ENCODE measurements at regions not wholly inside any gene's neighbourhood (a gene's known extent, or its start where the extent isn't known, plus 50 kb on each side); places are given as distances from the start of the nearest gene placed in this dataset.

DNA sequence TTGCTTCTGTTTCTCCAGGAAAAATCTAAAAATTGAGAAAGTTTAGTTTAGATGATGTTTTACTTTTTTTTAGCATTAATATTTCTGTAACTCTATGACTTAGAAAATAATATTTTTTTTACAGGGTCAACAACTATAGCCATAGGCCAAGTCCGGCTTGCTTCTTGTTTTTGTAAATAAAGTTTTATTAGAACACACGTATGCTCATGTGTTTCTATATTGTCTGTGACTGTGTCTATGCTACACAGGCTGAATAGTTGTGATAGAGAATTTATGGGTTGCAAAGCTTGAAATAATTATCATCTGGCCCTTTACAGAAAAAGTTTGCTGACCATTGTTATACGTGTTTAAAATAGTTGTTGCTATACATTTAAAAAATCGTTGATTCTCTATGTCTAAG lies 399.2 kb downstream of the EPM2A start:
- H3K27ac ChIP-seq: no peak overlapping the region
- no peak for TF ChIP-seq ZFX (IDR thresholded peaks at IDR 0.05; ENCODE audit: borderline replicate concordance)
- TF ChIP-seq, protein P1, sequence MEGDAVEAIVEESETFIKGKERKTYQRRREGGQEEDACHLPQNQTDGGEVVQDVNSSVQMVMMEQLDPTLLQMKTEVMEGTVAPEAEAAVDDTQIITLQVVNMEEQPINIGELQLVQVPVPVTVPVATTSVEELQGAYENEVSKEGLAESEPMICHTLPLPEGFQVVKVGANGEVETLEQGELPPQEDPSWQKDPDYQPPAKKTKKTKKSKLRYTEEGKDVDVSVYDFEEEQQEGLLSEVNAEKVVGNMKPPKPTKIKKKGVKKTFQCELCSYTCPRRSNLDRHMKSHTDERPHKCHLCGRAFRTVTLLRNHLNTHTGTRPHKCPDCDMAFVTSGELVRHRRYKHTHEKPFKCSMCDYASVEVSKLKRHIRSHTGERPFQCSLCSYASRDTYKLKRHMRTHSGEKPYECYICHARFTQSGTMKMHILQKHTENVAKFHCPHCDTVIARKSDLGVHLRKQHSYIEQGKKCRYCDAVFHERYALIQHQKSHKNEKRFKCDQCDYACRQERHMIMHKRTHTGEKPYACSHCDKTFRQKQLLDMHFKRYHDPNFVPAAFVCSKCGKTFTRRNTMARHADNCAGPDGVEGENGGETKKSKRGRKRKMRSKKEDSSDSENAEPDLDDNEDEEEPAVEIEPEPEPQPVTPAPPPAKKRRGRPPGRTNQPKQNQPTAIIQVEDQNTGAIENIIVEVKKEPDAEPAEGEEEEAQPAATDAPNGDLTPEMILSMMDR (IDR thresholded peaks at IDR 0.05): no peak

DNA sequence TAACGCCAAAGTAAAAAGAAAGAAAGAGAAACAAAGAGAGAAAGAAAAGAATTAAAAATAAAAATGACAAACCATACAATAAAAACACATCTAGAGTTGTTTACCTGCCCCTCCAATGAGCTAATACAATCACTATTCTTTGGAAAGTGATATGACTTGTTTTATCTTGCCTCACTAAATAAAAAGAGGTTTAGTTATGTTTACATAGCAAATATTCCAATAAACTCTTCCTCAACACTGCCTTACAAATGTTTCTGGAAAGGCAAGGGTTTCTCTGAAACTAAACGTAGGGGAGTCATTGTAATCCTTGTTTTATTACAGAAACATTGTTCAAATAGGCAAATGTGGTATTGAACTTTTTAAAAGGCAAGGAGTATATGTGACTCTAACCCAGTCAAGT lies 396.2 kb downstream of the EPM2A start:
- TF ChIP-seq, protein P1 (IDR thresholded peaks at IDR 0.05): no peak
- TF ChIP-seq ZFX (IDR thresholded peaks at IDR 0.05; ENCODE audit: borderline replicate concordance): no peak
- no peak overlapping the region for H3K27ac ChIP-seq

DNA sequence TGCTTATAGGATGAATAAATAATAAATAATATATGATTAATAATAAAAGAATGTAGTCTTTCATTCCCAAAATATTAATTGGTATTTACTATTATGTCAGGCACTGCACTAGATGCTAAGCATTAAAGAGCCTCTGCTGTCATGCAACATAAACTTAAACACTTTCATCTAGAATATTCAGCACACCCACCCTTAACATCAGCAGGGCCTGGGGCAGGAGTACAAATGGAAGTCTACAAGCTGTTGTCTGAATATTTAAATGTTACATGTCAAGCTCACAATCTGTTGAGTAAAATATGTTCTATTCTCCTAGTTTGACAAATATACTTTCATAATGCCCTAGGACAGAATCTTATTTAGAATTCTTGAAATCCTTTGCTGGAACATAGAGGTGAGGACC lies 395.1 kb downstream of the EPM2A start:
- TF ChIP-seq, protein P1 (IDR thresholded peaks at IDR 0.05): no peak
- TF ChIP-seq ZFX (IDR thresholded peaks at IDR 0.05; ENCODE audit: borderline replicate concordance): no peak
- no peak overlapping the region for H3K27ac ChIP-seq

DNA sequence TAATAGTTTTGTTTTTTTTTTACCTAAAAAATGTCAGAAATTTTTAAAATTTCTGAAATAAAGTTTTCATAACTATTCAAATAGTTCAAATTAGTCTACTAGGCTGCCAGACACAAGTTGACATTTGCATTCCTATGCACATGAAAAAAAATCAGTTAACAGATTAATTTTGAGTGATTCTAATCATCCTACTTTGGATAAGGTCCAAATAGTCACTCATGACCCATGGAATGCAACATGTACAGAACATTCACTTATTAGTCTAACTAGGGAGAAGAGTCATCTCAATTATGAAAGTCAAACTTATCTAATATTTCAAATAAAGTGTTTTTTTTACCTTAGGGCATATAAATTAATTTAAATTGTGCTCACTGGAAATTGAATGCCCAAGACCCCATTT lies 390.2 kb downstream of the EPM2A start:
- H3K27ac ChIP-seq: no peak overlapping the region
- TF ChIP-seq, protein P1 (IDR thresholded peaks at IDR 0.05): no peak
- no peak for TF ChIP-seq ZFX (IDR thresholded peaks at IDR 0.05; ENCODE audit: borderline replicate concordance)

DNA sequence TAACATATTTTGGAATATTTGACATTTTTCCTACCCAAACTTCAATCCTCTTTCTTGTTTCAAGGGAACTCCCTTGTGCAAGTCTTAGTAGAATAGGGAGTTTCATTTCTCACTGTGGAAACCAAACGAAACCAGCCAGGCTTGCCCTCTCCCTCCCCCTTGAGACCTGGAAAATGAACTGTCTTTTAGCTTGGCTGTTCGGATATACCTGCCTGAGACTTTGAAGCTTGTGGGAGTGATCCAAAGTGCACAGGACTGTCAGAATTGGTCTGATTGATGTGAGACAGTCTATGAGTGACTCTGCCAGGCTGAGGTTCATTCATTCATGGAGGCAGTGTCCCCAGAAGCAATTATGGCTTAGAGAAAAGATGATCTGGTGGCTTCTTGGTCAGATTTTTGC lies 388.1 kb downstream of the EPM2A start:
- TF ChIP-seq ZFX (IDR thresholded peaks at IDR 0.05; ENCODE audit: borderline replicate concordance): no peak
- TF ChIP-seq, protein P1 (IDR thresholded peaks at IDR 0.05): no peak

GRCh38 chr6:145349950-145350510 lies 385.3 kb downstream of the EPM2A start:
- H3K27ac ChIP-seq: no peak overlapping the region
- TF ChIP-seq, protein P1 (IDR thresholded peaks at IDR 0.05): no peak
- no peak for TF ChIP-seq ZFX (IDR thresholded peaks at IDR 0.05; ENCODE audit: borderline replicate concordance)

More for the DNA sequence above, 388.1 kb downstream of the EPM2A start:
- no peak overlapping the region for H3K27ac ChIP-seq

DNA sequence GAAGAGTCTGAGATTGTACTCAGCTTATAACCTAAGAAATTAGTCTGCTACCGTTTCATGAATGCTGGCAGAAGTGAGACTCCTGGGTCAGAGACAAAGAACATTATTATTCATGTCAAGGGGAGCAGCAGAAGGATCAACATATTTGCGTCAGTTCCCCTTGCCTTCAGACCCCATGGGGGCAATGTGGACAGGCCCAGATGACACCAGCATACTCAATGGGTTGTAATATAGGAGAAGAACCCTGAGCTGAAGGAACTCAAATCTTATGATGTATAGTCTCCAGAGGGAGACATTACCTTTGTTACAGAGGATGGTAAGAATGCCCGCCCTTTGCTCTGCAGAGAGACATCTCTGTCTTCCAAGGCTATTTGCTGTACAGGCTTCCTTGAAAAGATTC lies 384.4 kb downstream of the EPM2A start:
- H3K27ac ChIP-seq: no peak overlapping the region
- TF ChIP-seq, protein P1 (IDR thresholded peaks at IDR 0.05): no peak
- TF ChIP-seq ZFX (IDR thresholded peaks at IDR 0.05; ENCODE audit: borderline replicate concordance): no peak

Measured in 22Rv1 (cell line).